HL-60 (cell line): ENCODE measurements at regions not wholly inside any gene's neighbourhood (a gene's known extent, or its start where the extent isn't known, plus 50 kb on each side); places are given as distances from the start of the nearest gene placed in this dataset.

Experiments used
- CTCF ChIP-seq: IDR thresholded peaks from one replicate; pipeline ENCODE4 v1.5.1; 2011; ENCODE audit warnings: low read length, control low read depth, inconsistent platforms; ENCODE audit not compliant: insufficient read depth
- POLR2AphosphoS5 ChIP-seq: IDR thresholded peaks from 2 replicates; pipeline ENCODE4 v1.6.1; 2012; ENCODE audit warnings: low read depth
- REST ChIP-seq: IDR thresholded peaks from 2 replicates; pipeline ENCODE4 v1.6.1; 2012; ENCODE audit warnings: low read depth; ENCODE audit not compliant: insufficient replicate concordance
- SPI1 ChIP-seq: IDR thresholded peaks from 2 replicates; pipeline ENCODE4 v1.6.1; 2012; ENCODE audit warnings: low read depth, mild to moderate bottlenecking, borderline replicate concordance

GRCh38 chr18:37845498-37845897, 279.9 kb upstream of the CELF4 start:
- TF ChIP-seq CTCF (no peak), POLR2AphosphoS5 (no peak), REST (no peak), SPI1 (no peak)
